GM19193 (cell line): ENCODE measurements at regions not wholly inside any gene's neighbourhood (a gene's known extent, or its start where the extent isn't known, plus 50 kb on each side); places are given as distances from the start of the nearest gene placed in this dataset.

Experiments used
- POLR2A ChIP-seq: IDR thresholded peaks from 4 replicates; pipeline ENCODE4 v1.6.1; 2011; ENCODE audit not compliant: insufficient read depth, insufficient read length; ENCODE audit errors: extremely low read depth

- TF ChIP-seq POLR2A, result no peak
These were observed 276.8 kb downstream of the ZNF674 start for GRCh38 chrX:46268412-46268811.

- TF ChIP-seq POLR2A, result no peak
These were observed 281.7 kb downstream of the ZNF674 start for GRCh38 chrX:46263494-46263893.

- no peak for TF ChIP-seq POLR2A
These were observed 282.9 kb downstream of the ZNF674 start for GRCh38 chrX:46262304-46262703.

- TF ChIP-seq POLR2A, result no peak
These were observed 284.7 kb downstream of the ZNF674 start for GRCh38 chrX:46260499-46260898.

- no peak for TF ChIP-seq POLR2A
These were observed 286.9 kb downstream of the ZNF674 start for GRCh38 chrX:46258356-46258755.

GRCh38 chrX:46257451-46257879 lies 287.8 kb downstream of the ZNF674 start:
- TF ChIP-seq POLR2A, result no peak

GRCh38 chrX:46256875-46257274 lies 288.3 kb downstream of the ZNF674 start:
- no peak for TF ChIP-seq POLR2A

- TF ChIP-seq POLR2A, result no peak
These were observed 290.2 kb downstream of the ZNF674 start for GRCh38 chrX:46255046-46255445.

- no peak for TF ChIP-seq POLR2A
These were observed 290.6 kb downstream of the ZNF674 start for GRCh38 chrX:46254641-46255040.

GRCh38 chrX:46251755-46252154 lies 293.5 kb downstream of the ZNF674 start:
- no peak for TF ChIP-seq POLR2A

GRCh38 chrX:46250151-46250550 lies 295.1 kb downstream of the ZNF674 start:
- no peak for TF ChIP-seq POLR2A

- no peak for TF ChIP-seq POLR2A
These were observed 297.8 kb downstream of the ZNF674 start for GRCh38 chrX:46247456-46247855.

- TF ChIP-seq POLR2A, result no peak
These were observed 300.8 kb downstream of the ZNF674 start for GRCh38 chrX:46244451-46244850.

- TF ChIP-seq POLR2A, result no peak
These were observed 308.8 kb downstream of the ZNF674 start for GRCh38 chrX:46236411-46236810.

GRCh38 chrX:46235778-46236177 lies 309.4 kb downstream of the ZNF674 start:
- no peak for TF ChIP-seq POLR2A

- TF ChIP-seq POLR2A, result no peak
These were observed 310.4 kb downstream of the ZNF674 start for GRCh38 chrX:46234775-46235174.

- TF ChIP-seq POLR2A, result no peak
These were observed 316.8 kb downstream of the ZNF674 start for GRCh38 chrX:46228389-46228788.
